Midbrain (tissue), 1 donor: ENCODE measurements at regions not wholly inside any gene's neighbourhood (a gene's known extent, or its start where the extent isn't known, plus 50 kb on each side); places are given as distances from the start of the nearest gene placed in this dataset.
"Not testable (repeated sequence)": the region's sequence is repeated elsewhere in the genome, so short reads cannot be mapped to it uniquely, and the experiment has no call there.

Experiments
- DNase-seq: peaks from one replicate; lab custom pipeline; 2025; lab: John Stamatoyannopoulos, UW

DNA sequence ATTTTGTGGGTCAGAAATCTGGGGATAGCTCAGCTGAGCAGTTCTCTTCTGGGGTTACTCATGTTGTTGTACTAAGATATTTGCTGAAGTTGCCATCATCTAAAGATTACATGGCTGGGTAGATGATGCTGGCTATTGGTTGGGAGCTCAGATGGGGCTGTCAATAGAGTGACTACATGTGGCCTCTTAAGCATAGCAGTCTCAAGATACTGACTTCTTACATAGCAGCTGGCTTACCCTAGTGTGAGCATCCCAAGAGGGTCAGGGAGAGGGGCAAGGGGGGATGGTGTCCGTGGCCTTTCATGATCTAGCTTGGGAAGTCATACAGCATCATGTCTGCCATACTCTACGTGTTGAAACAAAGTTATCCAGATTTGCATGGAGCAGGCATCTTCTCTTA lies 90.1 kb upstream of the HMGA2 start:
- DNase-seq: no peak

DNA sequence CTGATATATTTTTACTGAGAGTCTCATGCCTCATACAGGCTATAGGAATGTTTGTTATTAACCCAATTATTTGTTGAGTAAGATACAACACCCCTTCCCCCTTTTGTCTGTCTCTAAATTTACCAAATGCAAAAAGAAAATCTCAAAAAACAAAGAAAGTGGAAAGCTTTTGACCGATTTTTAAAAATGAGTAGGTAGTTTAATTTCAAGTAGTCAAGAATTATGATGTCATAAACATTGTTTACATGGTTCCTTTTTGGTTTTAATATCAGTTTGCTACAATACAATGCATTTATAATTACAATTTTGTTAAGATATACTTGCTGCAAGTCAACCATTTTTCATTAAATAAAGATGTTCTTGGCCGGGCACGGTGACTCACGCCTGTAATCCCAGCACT lies 84.7 kb upstream of the HMGA2 start:
- no peak for DNase-seq

DNA sequence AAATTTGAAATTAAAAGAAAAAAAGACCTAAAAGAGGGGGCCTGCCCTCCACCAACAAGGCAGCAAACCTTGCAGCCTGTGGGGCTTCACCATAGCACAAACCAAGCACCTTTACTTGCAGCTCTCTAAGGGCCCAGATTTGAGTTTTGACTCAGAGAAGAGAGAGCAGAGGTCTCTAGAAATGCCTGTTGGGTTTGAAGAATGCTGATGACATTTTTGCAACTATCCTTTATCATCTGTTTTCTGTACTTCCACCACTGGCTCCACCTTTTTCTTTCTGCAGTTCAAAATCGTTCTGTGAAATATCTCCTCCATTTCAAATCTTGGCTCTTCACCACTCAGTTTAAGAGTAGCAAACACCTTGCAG lies 83.8 kb upstream of the HMGA2 start:
- DNase-seq: no peak

DNA sequence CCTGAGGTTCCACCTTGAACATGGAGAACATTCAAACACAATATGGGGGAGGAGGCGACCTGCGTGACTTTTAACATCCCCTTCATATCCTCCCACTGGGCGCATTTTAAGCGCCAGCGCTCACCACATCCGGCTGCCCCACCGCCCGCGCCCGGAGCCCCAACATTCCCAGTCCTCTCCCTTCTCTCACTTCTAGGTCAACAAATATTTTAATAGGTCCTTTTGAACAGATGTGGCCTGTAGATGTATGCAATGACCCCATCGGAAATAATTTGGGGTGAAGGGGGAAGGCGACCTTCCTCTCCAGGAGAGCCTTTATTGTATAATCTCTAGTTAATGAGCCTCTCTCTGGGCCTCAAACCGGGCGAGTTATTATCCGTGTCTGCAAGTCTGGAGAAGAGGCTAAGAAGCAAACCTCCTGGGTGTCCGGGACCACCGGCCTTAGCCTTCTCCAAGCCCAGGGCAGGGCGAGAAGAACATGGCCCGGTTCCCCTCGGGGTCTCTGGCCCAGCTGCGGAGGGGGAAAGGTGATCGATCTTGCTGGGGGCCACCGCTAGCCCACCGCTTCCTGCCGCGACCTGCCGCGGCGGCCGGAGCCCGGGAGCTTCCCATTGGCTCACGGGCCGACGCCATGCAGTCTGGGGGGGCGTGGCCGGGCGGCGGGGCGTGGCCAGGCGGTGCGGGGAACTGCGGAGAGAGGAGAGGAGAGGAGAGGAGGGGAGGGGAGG lies 83.2 kb upstream of the HMGA2 start:
- DNase-seq: peak; percentile 6

DNA sequence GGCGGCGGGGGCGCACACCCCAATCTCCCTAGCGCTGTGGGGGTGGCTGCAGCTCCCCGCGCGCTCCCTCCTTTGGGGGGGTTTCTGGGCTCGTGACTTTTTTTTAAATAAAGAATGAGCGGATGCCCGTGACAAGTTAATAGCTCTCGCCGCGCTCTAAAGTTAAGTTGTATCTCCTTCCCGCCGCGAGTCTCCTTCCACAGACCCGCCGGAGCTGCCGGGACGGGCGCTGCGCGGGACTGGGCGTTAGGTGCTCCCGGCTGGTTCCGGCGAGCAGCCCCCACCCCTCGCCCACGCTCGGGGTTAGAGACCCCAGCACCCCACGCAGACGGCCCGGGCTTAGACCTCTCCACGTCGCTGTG lies 82.6 kb upstream of the HMGA2 start:
- DNase-seq: no peak

DNA sequence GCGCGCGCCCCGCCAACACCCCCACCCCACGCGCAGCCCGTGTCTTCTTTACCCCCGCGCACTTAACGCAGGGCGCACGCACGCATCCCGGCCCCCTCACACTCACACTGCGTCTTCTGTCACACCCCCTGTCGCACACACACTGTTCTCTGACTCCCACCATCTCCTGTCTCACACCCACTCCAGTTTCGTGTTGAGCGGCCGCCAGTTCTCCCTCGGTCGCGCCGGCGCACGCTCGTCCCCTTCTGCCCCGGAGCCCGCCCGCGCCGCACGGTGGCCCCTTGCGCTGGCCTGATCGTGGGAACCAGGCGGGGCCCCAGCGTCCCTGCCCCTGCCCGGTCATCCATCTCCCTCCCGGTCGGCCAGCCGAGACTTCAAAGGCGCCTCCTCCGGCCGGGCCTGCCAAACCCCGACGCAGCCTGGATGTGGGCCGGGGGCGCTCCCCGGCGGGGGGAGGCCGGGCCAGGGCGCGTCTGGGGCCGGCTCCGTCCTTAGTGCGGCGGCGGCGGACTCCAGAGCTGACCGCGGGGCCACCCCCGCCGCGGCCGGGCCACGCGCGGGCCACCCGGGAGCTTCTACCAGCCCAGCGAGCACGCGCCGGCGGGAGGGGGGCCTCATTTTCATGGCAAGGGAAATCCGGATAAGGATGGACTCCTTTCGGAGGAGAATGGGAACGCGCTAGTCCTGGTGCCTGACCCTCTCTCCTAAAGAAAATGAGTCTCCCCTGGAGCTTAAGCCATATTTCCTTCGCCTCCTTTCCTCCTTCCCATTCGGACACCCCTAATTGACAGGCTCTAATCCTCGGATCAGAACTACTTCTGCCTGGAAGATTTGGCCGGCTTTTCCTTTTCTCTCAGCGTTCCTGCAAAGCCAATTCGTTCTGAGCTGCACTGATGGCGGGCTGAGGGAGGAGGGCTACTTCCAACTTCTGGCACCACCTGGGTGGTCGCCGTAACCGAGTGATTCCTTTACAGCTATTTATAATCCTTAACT lies 82.0 kb upstream of the HMGA2 start:
- DNase-seq: peak; percentile 7

DNA sequence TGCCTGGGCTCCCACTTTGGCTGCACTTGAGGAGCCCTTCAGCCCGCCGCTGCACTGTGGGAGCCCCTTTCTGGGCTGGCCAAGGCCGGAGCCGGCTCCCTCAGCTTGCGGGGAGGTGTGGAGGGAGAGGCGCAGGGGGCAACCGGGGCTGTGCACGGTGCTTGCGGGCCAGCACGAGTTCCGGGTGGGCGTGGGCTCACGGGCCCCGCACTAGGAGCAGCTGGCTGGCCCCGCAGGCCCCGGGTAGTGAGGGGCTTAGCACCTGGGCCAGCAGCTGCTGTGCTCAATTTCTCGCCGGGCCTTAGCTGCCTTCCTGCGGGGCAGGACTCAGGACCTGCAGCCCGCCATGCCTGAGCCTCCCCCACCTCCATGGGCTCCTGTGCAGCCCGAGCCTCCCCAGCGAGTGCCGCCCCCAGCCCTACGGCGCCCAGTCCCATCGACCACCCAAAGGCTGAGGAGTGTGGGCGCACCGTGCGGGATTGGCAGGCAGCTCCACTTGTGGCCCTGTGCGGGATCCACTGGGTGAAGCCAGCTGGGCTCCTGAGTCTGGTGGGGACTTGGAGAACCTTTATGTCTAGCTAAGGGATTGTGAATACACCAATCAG lies 79.9 kb upstream of the HMGA2 start:
- not testable (repeated sequence) for DNase-seq

DNA sequence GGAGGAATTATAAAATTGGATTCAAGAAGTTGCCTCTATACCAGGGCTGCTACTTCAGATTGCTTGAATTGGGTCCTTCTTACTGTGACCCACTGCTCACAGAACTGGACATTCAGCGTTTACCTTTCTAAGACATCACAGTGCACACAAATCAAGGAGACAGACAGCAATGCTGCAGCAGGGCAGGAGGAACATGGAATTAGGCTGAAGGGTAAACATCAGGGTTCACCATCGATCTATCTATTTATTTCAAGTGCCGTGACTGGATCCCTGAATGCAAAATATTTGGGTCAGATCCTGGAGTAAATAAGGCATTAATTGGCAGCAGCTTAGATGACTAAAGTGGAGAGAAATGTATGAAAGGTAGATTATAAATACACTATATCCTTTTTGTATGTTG lies 76.9 kb upstream of the HMGA2 start:
- DNase-seq: no peak

DNA sequence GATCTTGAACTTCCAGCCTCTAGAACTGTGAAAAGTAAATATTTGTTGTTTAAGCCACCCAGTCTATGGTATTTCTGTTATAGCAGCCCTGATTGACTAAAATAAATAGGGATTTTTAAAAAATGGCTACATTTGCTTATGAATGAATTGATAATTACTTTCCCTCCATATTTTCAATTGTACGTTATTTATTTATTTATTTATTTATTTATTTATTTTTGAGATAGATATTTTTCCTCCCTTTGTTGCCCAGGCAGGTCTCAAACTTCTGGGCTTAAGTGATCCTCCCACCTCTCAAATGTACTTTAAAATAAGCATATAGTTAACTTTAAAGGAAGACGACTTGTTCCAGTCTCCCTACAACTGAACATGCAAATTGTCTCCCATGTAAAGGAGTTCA lies 76.0 kb upstream of the HMGA2 start:
- DNase-seq: no peak

DNA sequence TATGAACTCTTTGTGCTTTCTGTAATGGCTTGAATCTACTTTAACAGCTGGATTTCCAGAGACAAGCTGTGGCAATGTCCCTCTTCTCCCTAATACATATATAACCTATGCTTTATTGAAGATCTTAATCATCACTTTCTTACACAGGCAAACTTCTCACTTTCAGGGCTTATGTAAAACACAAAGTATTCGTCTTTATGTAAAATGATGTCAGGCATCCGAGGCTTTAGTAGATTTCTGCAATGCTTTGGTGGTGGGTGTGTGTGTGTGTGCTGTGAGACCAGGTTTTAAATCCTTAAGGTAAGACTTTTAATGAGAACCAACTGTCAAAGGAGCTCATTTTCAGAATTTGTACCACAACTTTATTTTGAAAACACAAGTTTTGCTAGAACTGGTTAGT lies 70.0 kb upstream of the HMGA2 start:
- DNase-seq: no peak

DNA sequence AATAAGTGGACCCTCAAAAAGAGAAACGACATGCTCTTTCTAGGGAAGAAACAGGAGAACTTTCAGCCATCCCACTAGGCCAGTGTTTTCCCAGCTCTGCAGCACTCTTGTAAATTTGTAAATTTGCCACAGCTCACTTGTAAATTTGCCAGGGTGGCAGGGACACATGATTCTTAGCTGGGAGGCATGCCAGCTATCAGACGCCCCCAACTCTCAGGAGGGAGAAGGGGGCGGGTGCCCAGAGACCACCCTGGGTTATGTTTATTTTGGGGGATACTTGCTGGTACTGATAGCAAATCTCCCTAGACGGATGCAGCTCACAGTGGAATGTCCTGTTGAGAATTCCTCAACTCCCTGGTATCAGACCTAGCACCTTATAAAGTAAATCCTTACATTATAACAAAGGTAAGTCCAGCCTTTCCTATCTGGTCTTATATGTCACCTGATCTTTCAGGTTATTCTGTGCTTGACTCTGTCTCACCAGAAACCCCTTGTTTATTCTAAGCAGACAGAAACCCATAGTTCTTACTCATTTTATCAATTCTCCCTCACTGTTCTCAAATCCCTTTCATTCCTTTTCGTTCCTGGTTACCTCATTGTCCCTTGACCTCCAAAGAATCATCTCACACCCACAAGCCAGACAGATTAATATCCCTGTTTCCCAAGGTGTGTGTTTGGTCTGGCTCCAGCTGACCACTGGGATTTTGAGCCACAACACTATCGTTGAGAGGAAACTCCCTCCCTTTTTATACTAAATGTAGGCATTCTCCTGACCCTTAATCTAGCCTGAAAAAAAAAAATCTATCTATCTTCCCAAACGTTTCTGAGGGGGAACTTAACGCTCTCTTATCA lies 69.3 kb upstream of the HMGA2 start:
- DNase-seq: no peak

DNA sequence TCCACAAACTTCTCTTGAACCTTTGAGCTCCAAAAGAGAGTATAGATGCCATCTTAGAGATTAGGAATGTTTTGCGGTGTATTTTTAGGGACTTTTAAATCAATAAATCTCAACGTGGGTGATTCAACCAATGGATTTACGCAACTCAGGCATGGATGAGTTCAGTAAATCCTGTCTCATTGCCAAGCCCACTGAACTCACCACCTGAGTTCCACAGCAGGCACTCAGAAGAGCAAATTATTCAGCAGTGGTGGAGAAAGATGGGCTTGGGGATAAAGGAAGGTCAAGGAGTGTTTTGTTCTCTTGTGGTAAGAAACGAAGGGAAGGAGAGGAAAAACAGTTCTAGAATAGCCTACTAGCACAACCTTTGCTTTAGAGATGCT lies 68.7 kb upstream of the HMGA2 start:
- no peak for DNase-seq

DNA sequence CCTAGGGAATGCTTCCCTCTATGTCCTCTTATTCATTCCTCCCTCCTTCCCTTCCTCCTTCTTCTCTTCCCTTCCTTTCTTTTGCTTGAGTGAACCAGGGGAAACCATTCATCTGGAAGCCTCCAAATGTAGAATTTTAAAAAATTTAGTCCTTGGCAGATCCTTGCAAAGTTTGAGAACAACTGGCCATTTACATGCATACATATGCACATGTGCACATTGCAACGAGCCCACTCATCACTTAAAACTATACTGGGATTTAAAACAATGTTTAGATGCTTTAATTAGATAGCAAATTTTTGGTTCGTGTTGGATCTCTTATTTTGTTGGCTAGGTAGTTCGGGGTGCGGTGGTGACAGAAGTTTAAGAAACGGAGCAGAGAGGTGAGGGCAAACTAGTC lies 68.0 kb upstream of the HMGA2 start:
- DNase-seq: no peak

DNA sequence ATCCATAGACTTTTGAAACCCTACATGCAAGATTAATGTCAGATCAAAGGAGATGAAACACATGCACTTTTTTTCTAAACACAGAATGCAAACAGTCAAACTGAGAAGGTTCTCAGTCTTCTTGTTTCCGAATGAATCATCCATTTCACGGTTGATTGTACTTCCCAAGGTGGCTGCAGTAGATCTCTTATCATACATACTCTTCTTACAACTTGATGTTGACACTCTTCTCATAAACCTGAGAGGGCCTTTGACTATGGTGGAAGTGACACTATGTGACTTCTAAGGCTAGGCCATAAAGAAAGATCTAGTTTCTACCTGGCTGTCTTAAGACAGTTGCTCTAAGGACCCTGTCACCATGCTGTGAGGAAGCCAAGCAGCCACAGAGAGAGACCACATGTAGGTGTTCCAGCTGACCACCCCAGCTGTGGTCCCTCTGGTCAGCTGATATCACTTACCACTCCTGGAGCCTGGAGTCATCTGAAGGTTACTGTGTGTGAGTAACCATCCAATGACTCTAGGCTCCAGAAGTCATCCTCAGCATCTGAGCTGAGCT lies 67.2 kb upstream of the HMGA2 start:
- no peak for DNase-seq

DNA sequence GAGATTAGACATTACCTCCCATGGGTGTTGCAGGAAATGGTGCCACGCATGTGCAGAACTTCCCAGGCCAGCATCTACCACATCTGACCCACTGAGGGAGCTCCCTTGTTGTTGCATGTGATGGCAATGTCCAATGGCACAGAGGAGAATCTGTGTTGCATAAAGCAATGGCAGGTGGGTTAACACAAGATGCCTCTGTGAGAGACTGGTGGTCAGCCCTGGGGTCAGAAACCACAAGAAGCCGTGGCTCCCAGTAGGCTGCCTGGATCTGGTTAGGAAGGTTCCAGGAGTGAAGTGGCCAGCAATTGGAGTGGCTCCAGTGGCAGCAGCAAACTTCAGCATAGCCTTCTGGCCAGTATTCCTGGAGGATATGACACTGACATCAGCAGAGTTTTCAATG lies 65.9 kb upstream of the HMGA2 start:
- DNase-seq: no peak

DNA sequence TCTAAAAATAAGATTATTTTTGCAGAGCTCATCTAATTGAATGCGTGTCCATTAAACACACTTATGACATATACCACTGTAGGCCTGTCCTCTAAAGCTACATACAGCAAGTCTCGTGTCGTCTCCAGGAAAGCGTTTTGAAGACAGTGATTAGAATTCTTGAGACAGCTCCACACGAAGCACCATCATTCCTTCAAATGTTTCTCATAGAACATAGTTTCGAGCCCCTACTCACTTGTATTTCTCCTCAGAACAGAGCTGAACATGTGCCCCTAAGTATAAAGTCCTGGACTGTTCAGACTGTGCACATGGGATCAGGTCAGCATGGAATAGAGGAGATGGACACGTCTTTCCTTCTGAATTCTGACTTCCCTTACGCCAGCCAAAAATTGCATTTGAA lies 64.5 kb upstream of the HMGA2 start:
- no peak for DNase-seq

DNA sequence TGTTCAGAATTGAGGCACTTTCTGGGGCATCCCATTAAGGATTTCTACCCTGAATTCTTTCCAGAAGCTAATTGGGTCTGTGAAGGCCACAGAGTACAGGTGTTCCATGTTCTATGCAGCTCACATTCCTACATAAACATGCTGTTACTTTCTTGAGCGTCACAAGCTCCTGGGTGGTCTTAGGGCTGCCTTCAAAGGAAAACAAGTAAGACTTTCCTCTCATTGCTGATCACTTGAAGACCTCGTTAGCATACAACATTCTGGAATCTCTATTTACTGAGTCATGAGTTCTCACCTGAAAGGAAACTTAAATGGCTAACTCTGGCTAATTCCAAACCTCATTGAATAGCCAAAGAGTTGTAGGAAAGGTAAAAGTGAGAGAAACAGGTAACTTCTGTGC lies 63.0 kb upstream of the HMGA2 start:
- no peak for DNase-seq

DNA sequence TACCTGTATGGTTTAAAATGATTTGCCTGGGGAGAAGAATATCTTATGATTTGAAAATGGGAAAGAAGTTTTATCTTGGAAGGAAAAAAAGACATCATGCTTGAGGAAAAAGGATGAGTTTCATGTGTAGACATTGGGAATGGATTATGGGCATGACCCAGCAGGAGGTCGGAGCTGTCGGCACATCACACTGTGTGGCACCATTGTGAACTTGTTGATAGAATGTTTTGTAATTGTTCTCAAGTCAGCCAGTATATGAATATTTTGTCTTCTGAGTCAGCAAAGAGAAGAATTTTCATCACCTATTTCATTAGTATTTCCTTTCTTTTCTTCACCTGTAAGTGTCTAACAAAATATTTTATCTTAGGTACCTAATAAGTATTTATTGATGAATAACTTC lies 60.0 kb upstream of the HMGA2 start:
- DNase-seq: no peak

DNA sequence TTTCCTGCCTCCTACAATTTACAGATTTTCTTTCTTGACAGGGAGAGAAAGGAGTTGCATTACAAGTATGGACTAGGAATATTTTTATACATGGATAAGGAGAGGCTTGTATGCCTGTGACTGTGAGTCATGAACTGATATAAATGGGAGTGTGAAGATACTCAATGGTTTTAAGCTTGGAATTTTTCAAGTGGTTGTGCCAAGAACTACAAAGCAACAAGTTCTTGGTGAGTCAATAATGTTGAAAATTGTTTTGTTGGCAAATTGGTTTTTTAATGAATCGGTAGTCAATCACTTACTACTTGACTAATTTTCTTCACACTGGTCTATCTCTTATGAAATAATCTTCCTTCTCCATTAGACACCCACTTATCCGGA lies 58.9 kb upstream of the HMGA2 start:
- no peak for DNase-seq

DNA sequence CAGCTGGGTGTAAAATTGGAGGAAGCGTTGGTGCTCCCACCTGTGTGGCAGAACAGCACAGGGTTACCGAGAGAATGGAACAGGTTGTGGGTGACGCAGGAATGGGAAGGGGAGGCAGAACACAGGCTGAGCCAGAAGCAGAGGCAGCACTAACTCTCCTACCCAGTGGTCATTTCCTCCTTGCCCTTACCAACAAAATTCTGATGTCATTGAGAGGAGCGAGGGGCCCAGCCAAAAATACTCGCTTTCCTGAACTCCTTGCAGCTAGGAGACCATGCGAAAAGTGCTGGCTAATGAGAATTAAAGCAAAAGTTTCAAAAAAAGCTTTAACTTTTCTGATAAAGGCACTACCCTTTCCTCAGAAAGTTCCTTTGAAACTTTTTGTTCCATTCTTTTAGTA lies 54.4 kb upstream of the HMGA2 start:
- DNase-seq: no peak
